HEK293 (cell line): ENCODE measurements at regions not wholly inside any gene's neighbourhood (a gene's known extent, or its start where the extent isn't known, plus 50 kb on each side); places are given as distances from the start of the nearest gene placed in this dataset.

Experiments used
- BCL11B ChIP-seq: fragments of 450-650 bp; formaldehyde crosslinking; IDR thresholded peaks from 2 replicates; pipeline ENCODE4 v1.5.1; 2016; ENCODE audit warnings: low read depth, missing biosample characterization, missing genetic modification characterization
- CTCF ChIP-seq: fragments of 450-650 bp; formaldehyde crosslinking; IDR thresholded peaks from 2 replicates; pipeline ENCODE4 v1.5.1; 2016; ENCODE audit warnings: missing biosample characterization, missing genetic modification characterization
- KLF16 ChIP-seq: fragments of 450-650 bp; formaldehyde crosslinking; IDR thresholded peaks from 2 replicates; pipeline ENCODE4 v1.5.1; 2017; ENCODE audit warnings: missing biosample characterization, missing genetic modification characterization
- OSR2 ChIP-seq: fragments of 450-650 bp; formaldehyde crosslinking; IDR thresholded peaks from 2 replicates; pipeline ENCODE4 v1.5.1; 2016; ENCODE audit warnings: missing biosample characterization, missing genetic modification characterization
- SP2 ChIP-seq: fragments of 450-650 bp; formaldehyde crosslinking; IDR thresholded peaks from 2 replicates; pipeline ENCODE4 v1.5.1; 2016; ENCODE audit warnings: missing biosample characterization, missing genetic modification characterization
- ZBTB44 ChIP-seq: fragments of 450-650 bp; IDR thresholded peaks from 2 replicates; pipeline ENCODE4 v1.5.1; 2018; ENCODE audit warnings: missing biosample characterization, mild to moderate bottlenecking, missing genetic modification characterization
- ZFHX2 ChIP-seq: fragments of 450-650 bp; formaldehyde crosslinking; conservative IDR thresholded peaks from 2 replicates; pipeline ENCODE4 v1.5.1; 2016; ENCODE audit warnings: missing biosample characterization, missing genetic modification characterization
- ZNF660 ChIP-seq: fragments of 450-650 bp; IDR thresholded peaks from 2 replicates; pipeline ENCODE4 v1.5.1; 2018; ENCODE audit warnings: missing biosample characterization, mild to moderate bottlenecking, missing genetic modification characterization
- ZNF768 ChIP-seq: fragments of 450-650 bp; formaldehyde crosslinking; IDR thresholded peaks from 2 replicates; pipeline ENCODE4 v1.5.1; 2018; ENCODE audit warnings: missing biosample characterization, mild to moderate bottlenecking, missing genetic modification characterization

GRCh38 chr1:5165762-5166161 is 511.4 kb downstream of the AJAP1 start:
- no peak for TF ChIP-seq ZNF660 (tag by site-specific recombination)
- TF ChIP-seq BCL11B, result no peak
- TF ChIP-seq CTCF, result no peak
- TF ChIP-seq OSR2 (tag by site-specific recombination), result no peak
- no peak for TF ChIP-seq ZNF768 (tag by site-specific recombination)
- TF ChIP-seq KLF16 (tag by site-specific recombination), result no peak
- TF ChIP-seq ZFHX2, result no peak
- TF ChIP-seq ZBTB44 (tag by site-specific recombination), result no peak
- TF ChIP-seq SP2, result no peak
